Activated B cell treated with CpG ODN at 0.5 μM for 24 hours (primary cell): ENCODE measurements at regions not wholly inside any gene's neighbourhood (a gene's known extent, or its start where the extent isn't known, plus 50 kb on each side); places are given as distances from the start of the nearest gene placed in this dataset.

Experiments used
- ATAC-seq: fragments of 200-7000 bp; cut with Tn5 transposase; one replicate; pipeline ENCODE4 v1.10.0; 2021; ENCODE audit warnings: low read depth, mild to moderate bottlenecking, moderate library complexity
- CTCF ChIA-PET: fragments of 350-600 bp; sonication (Branson Sonifier 250); formaldehyde crosslinking; loops from one replicate; lab custom pipeline; 2021; ENCODE audit warnings: antibody characterized with exemption; lab: Charles Lee
- POLR2A ChIA-PET: fragments of 350-600 bp; sonication (Branson Sonifier 250); formaldehyde crosslinking; loops from one replicate; lab custom pipeline; 2021; ENCODE audit warnings: antibody characterized with exemption; lab: Charles Lee
- DNase-seq: peaks from one replicate; pipeline ENCODE4 v3.0.0; 2022
- H3K27ac Mint-ChIP-seq: one replicate; pipeline ENCODE4 v1.8.0; 2020; ENCODE audit warnings: mixed read lengths
- H3K27me3 Mint-ChIP-seq: one replicate; pipeline ENCODE4 v1.8.0; 2021; ENCODE audit warnings: mixed read lengths
- H3K36me3 Mint-ChIP-seq: one replicate; pipeline ENCODE4 v1.8.0; 2021; ENCODE audit warnings: low read depth, mixed read lengths
- H3K4me1 Mint-ChIP-seq: one replicate; pipeline ENCODE4 v1.8.0; 2021; ENCODE audit warnings: mixed read lengths
- H3K4me3 Mint-ChIP-seq: one replicate; pipeline ENCODE4 v1.8.0; 2020; ENCODE audit warnings: mild to moderate bottlenecking, mixed read lengths
- H3K9me3 Mint-ChIP-seq: one replicate; pipeline ENCODE4 v1.8.0; 2020; ENCODE audit warnings: mixed read lengths
- CTCF ChIP-seq: fragments of 200-600 bp; IDR thresholded peaks from one replicate; pipeline ENCODE4 v1.8.0; 2022; ENCODE audit warnings: antibody characterized with exemption, mild to moderate bottlenecking
- intact Hi-C: fragments of 100-400 bp; cut with micrococcal nuclease; formaldehyde crosslinking; loops from one replicate; pipeline ENCODE4 v1.15.1; 2024

GRCh38 chr14:30251557-30252100 is 307.3 kb upstream of the G2E3 start:
- ChIA-PET CTCF (interaction anchor here (0.5 kb wide), 1 partner anchor 270 kb away, joined by 3 read pairs; no protein-coding TSS in a partner anchor), POLR2A (no interaction called here)
- Mint-ChIP-seq H3K36me3 (no peaks in the 10 kb centered on the region), H3K9me3 (peaks cover under 1% of the 10 kb centered on the region), H3K27me3 (no peaks in the 10 kb centered on the region), H3K4me3 (no peak overlapping the region), H3K4me1 (no peaks in the 10 kb centered on the region), H3K27ac (no peak overlapping the region)
- intact Hi-C loops: no loop called here
- DNase-seq (no peak), ATAC-seq (no peak)
- no peak for TF ChIP-seq CTCF

- CTCF ChIA-PET: interaction anchor here (0.5 kb wide), 1 partner anchor 270 kb away, joined by 3 read pairs; no protein-coding TSS in a partner anchor
- intact Hi-C loops: no loop called here
- no peak for DNase-seq
- Mint-ChIP-seq H3K9me3 (peaks cover 3% of the 10 kb centered on the region), H3K27me3 (no peaks in the 10 kb centered on the region), H3K4me1 (no peaks in the 10 kb centered on the region), H3K36me3 (no peaks in the 10 kb centered on the region), H3K27ac (no peak overlapping the region), H3K4me3 (no peak overlapping the region)
- ATAC-seq: no peak
- POLR2A ChIA-PET: no interaction called here
- TF ChIP-seq CTCF: no peak
These were observed 306.8 kb upstream of the G2E3 start for GRCh38 chr14:30252151-30252550.

- H3K27ac Mint-ChIP-seq: no peak overlapping the region
- no peak for TF ChIP-seq CTCF
- no peaks in the 10 kb centered on the region for H3K4me1 Mint-ChIP-seq
- H3K9me3 Mint-ChIP-seq: peaks cover 3% of the 10 kb centered on the region
- no peaks in the 10 kb centered on the region for H3K27me3 Mint-ChIP-seq
- H3K4me3 Mint-ChIP-seq: no peak overlapping the region
- POLR2A ChIA-PET: no interaction called here
- CTCF ChIA-PET: no interaction called here
- ATAC-seq (no peak), DNase-seq (no peak)
- H3K36me3 Mint-ChIP-seq: no peaks in the 10 kb centered on the region
- intact Hi-C loops: no loop called here
These were observed 305.9 kb upstream of the G2E3 start for GRCh38 chr14:30252783-30253674.

GRCh38 chr14:30256627-30257026 is 302.3 kb upstream of the G2E3 start:
- Mint-ChIP-seq H3K4me3 (no peak overlapping the region), H3K27me3 (no peaks in the 10 kb centered on the region), H3K36me3 (no peaks in the 10 kb centered on the region), H3K27ac (no peak overlapping the region), H3K9me3 (peaks cover 3% of the 10 kb centered on the region), H3K4me1 (no peaks in the 10 kb centered on the region)
- DNase-seq (no peak), ATAC-seq (no peak)
- TF ChIP-seq CTCF: no peak
- CTCF ChIA-PET: interaction anchor here (1.2 kb wide), 2 partner anchors 13 to 15 kb away, joined by 4 read pairs; no protein-coding TSS in a partner anchor
- intact Hi-C loops: no loop called here
- POLR2A ChIA-PET: no interaction called here

- no peaks in the 10 kb centered on the region for H3K27me3 Mint-ChIP-seq
- H3K27ac Mint-ChIP-seq: no peak overlapping the region
- no peak for TF ChIP-seq CTCF
- intact Hi-C loops: no loop called here
- H3K4me1 Mint-ChIP-seq: no peaks in the 10 kb centered on the region
- no peaks in the 10 kb centered on the region for H3K36me3 Mint-ChIP-seq
- POLR2A ChIA-PET: no interaction called here
- CTCF ChIA-PET: interaction anchor here (2.1 kb wide), 1 partner anchor 13 kb away, joined by 11 read pairs; no protein-coding TSS in a partner anchor
- peaks cover 3% of the 10 kb centered on the region for H3K9me3 Mint-ChIP-seq
- no peak for ATAC-seq
- no peak overlapping the region for H3K4me3 Mint-ChIP-seq
- DNase-seq: no peak
These were observed 300.9 kb upstream of the G2E3 start for GRCh38 chr14:30257946-30258661.
